IMR-90 (cell line): ENCODE measurements at regions not wholly inside any gene's neighbourhood (a gene's known extent, or its start where the extent isn't known, plus 50 kb on each side); places are given as distances from the start of the nearest gene placed in this dataset.

Experiments
- ATAC-seq: fragments of 200-7000 bp; cut with Tn5 transposase; 2 replicates; pipeline ENCODE4 v1.9.1; 2020; ENCODE audit warnings: low read depth, mild to moderate bottlenecking, moderate library complexity
- BruUV-seq: library from RNA; stranded (reverse); fragments of 400-500 nt; replicated peaks from 2 replicates; lab custom pipeline; 2021; lab: Mats Ljungman, UMichigan
- CTCF ChIA-PET: fragments of 300-600 bp; formaldehyde crosslinking; extraction: SDS; loops from one replicate; lab custom pipeline; 2021; ENCODE audit warnings: antibody characterized with exemption; lab: Yijun Ruan, JAX
- POLR2A ChIA-PET: fragments of 300-600 bp; sonication (Branson Sonifier 250); formaldehyde crosslinking; loops from one replicate; lab custom pipeline; 2022; ENCODE audit warnings: antibody characterized with exemption; ENCODE audit not compliant: unreplicated experiment; lab: Charles Lee
- DNase-seq: peaks from one replicate; pipeline ENCODE4 v3.0.0; 2013
- H2AFZ ChIP-seq: replicated peaks from 2 replicates; pipeline ENCODE3; 2013; ENCODE audit warnings: low read length, mild to moderate bottlenecking; ENCODE audit not compliant: poor library complexity
- H2AK5ac ChIP-seq: 2 replicates; pipeline ENCODE4 v1.6.1; 2013; ENCODE audit warnings: low read depth, low read length, inconsistent platforms
- H2AK9ac ChIP-seq: replicated peaks from 2 replicates; pipeline ENCODE3; 2013; ENCODE audit warnings: mild to moderate bottlenecking, low read depth, low read length, moderate library complexity; ENCODE audit not compliant: poor library complexity
- H2BK120ac ChIP-seq: 2 replicates; pipeline ENCODE4 v1.6.1; 2013; ENCODE audit warnings: low read depth, low read length, inconsistent platforms
- H2BK15ac ChIP-seq: 3 replicates; pipeline ENCODE4 v1.6.1; 2013; ENCODE audit warnings: low read depth, low read length, inconsistent platforms
- H2BK20ac ChIP-seq: 2 replicates; pipeline ENCODE4 v1.6.1; 2013; ENCODE audit warnings: low read depth, mild to moderate bottlenecking, inconsistent platforms, low read length, moderate library complexity
- H2BK5ac ChIP-seq: 2 replicates; pipeline ENCODE4 v1.6.1; 2013; ENCODE audit warnings: mild to moderate bottlenecking, low read depth, low read length, inconsistent platforms; ENCODE audit not compliant: poor library complexity, severe bottlenecking
- H3K14ac ChIP-seq: replicated peaks from 2 replicates; pipeline ENCODE4 v1.6.1; 2013; ENCODE audit warnings: low read depth, low read length, inconsistent platforms
- H3K18ac ChIP-seq: 2 replicates; pipeline ENCODE4 v1.6.1; 2013; ENCODE audit warnings: low read depth, low read length, control low read depth
- H3K23ac ChIP-seq: 2 replicates; pipeline ENCODE4 v1.6.1; 2013; ENCODE audit warnings: low read depth, low read length, inconsistent platforms
- H3K27ac ChIP-seq: 2 replicates; pipeline ENCODE4 v1.5.1; 2013; ENCODE audit warnings: mild to moderate bottlenecking, control low read depth, low read length; ENCODE audit not compliant: insufficient read depth
- H3K27me3 ChIP-seq: 2 replicates; pipeline ENCODE4 v1.6.1; 2013; ENCODE audit warnings: low read length; ENCODE audit not compliant: control insufficient read depth, insufficient read depth
- H3K36me3 ChIP-seq: 2 replicates; pipeline ENCODE4 v1.6.1; 2013; ENCODE audit warnings: low read length, mixed read lengths; ENCODE audit not compliant: control insufficient read depth, insufficient read depth
- H3K4ac ChIP-seq: 2 replicates; pipeline ENCODE4 v1.6.1; 2013; ENCODE audit warnings: low read depth, low read length, inconsistent platforms
- H3K4me1 ChIP-seq: 2 replicates; pipeline ENCODE4 v1.6.1; 2013; ENCODE audit warnings: low read length, mixed read lengths; ENCODE audit not compliant: control insufficient read depth, insufficient read depth
- H3K4me2 ChIP-seq: 2 replicates; pipeline ENCODE4 v1.6.1; 2013; ENCODE audit warnings: low read depth, mild to moderate bottlenecking, control low read depth, low read length, moderate library complexity
- H3K4me3 ChIP-seq: 2 replicates; pipeline ENCODE4 v1.5.1; 2013; ENCODE audit warnings: low read depth, mild to moderate bottlenecking, control low read depth, low read length, moderate library complexity; ENCODE audit not compliant: insufficient read depth
- H3K56ac ChIP-seq: 2 replicates; pipeline ENCODE4 v1.6.1; 2013; ENCODE audit warnings: low read length, inconsistent platforms; ENCODE audit not compliant: insufficient read depth; ENCODE audit errors: extremely low read depth
- H3K79me1 ChIP-seq, 2 experiments: 2 replicates each; pipeline ENCODE4 v1.6.1; 2013; ENCODE audit warnings: low read length in 2 of 2, inconsistent platforms in 1 of 2, low read depth in 1 of 2
- H3K9ac ChIP-seq: 2 replicates; pipeline ENCODE4 v1.6.1; 2013; ENCODE audit warnings: low read depth, low read length, control low read depth
- H3K9me1 ChIP-seq: 2 replicates; pipeline ENCODE4 v1.6.1; 2013; ENCODE audit warnings: low read length, inconsistent platforms; ENCODE audit not compliant: insufficient read depth
- H3K9me3 ChIP-seq: 2 replicates; pipeline ENCODE4 v1.6.1; 2013; ENCODE audit warnings: low read length; ENCODE audit not compliant: control insufficient read depth, insufficient read depth
- H4K20me1 ChIP-seq: 2 replicates; pipeline ENCODE4 v1.6.1; 2013; ENCODE audit warnings: low read length, inconsistent platforms; ENCODE audit not compliant: insufficient read depth
- H4K5ac ChIP-seq: 2 replicates; pipeline ENCODE4 v1.6.1; 2013; ENCODE audit warnings: mild to moderate bottlenecking, low read depth, low read length, control low read depth
- H4K8ac ChIP-seq, 2 experiments: 2 replicates each; pipeline ENCODE4 v1.6.1; 2013; ENCODE audit warnings: low read depth in 2 of 2, low read length in 2 of 2, control low read depth in 1 of 2, inconsistent platforms in 1 of 2
- H4K91ac ChIP-seq: 2 replicates; pipeline ENCODE4 v1.6.1; 2013; ENCODE audit warnings: low read depth, low read length, inconsistent platforms; ENCODE audit not compliant: insufficient read depth
- CEBPB ChIP-seq: IDR thresholded peaks from 2 replicates; pipeline ENCODE4 v1.6.1; 2012; ENCODE audit warnings: low read depth, low read length, improper control_type of control experiment
- MAFK ChIP-seq: IDR thresholded peaks from 2 replicates; pipeline ENCODE4 v1.6.1; 2012; ENCODE audit warnings: low read depth, low read length, improper control_type of control experiment
- NFE2L2 ChIP-seq: fragments of 150-350 bp; IDR thresholded peaks from 2 replicates; pipeline ENCODE4 v1.6.1; 2016; ENCODE audit warnings: low read depth, mild to moderate bottlenecking, low read length
- RCOR1 ChIP-seq: IDR thresholded peaks from 2 replicates; pipeline ENCODE4 v1.6.1; 2012; ENCODE audit warnings: mild to moderate bottlenecking, low read length, improper control_type of control experiment; ENCODE audit not compliant: insufficient replicate concordance
- RFX5 ChIP-seq: IDR thresholded peaks from 2 replicates; pipeline ENCODE4 v1.8.0; 2012; ENCODE audit warnings: low read depth, mild to moderate bottlenecking, low read length, moderate library complexity
- WGBS, 2 experiments: methylation state at CpG; one replicate each; pipeline versions ENCODE4 v1.1.5 to v1.1.7; 2013; ENCODE audit warnings: missing lambda C conversion rate in 2 of 2; ENCODE audit not compliant: insufficient read length in 1 of 2; ENCODE audit errors: extremely low coverage in 2 of 2; 5-methylcytosine and 5-hydroxymethylcytosine counted together
- dilution Hi-C: fragments of 300-500 bp; cut with HindIII; formaldehyde crosslinking; loops from one replicate; pipeline ENCODE4 v1.14.3; 2018; ENCODE audit warnings: low sequenced_read_pairs; ENCODE audit not compliant: unreplicated experiment
- in situ Hi-C: fragments of 300-500 bp; cut with MboI; formaldehyde crosslinking; loops from 3 replicates; pipeline ENCODE4 v1.14.3; 2019; ENCODE audit warnings: low sequenced_read_pairs, inconsistent platforms, mixed read lengths
- intact Hi-C: fragments of 100-400 bp; cut with micrococcal nuclease; formaldehyde crosslinking; loops from 2 replicates; pipeline ENCODE4 v1.10.0; 2022

- no peak overlapping the region for H3K18ac ChIP-seq
- no peak overlapping the region for H2BK15ac ChIP-seq
- ATAC-seq (no peak), DNase-seq (no peak)
- no peak for TF ChIP-seq RCOR1
- TF ChIP-seq MAFK = no peak
- TF ChIP-seq RFX5 = no peak
- TF ChIP-seq NFE2L2 = no peak
- TF ChIP-seq CEBPB = peak; percentile 82
- intact Hi-C loops (no loop called here), in situ Hi-C loops (no loop called here), dilution Hi-C loops (no loop called here)
- no peaks in the 10 kb centered on the region for H3K79me1 ChIP-seq
- no peak overlapping the region for H2BK120ac ChIP-seq
- no peak overlapping the region for H3K4ac ChIP-seq
- no peak overlapping the region for H3K9ac ChIP-seq
- H4K8ac ChIP-seq = no peak overlapping the region
- no peaks in the 10 kb centered on the region for H3K9me1 ChIP-seq
- H4K91ac ChIP-seq = no peak overlapping the region
- H3K9me3 ChIP-seq = no peaks in the 10 kb centered on the region
- no peak overlapping the region for H3K4me2 ChIP-seq
- H3K4me1 ChIP-seq = no peaks in the 10 kb centered on the region
- no peak overlapping the region for H2BK5ac ChIP-seq
- H3K36me3 ChIP-seq = no peaks in the 10 kb centered on the region
- no CpG with 5 or more reads among the region's 5 CpGs for WGBS, 2 experiments
- no peak overlapping the region for H3K27ac ChIP-seq
- no peaks in the 10 kb centered on the region for H3K27me3 ChIP-seq
- CTCF ChIA-PET = interaction anchor here (0.6 kb wide), 1 partner anchor 724 kb away, joined by 4 read pairs; no protein-coding TSS in a partner anchor
- no peak overlapping the region for H3K56ac ChIP-seq
- no peak overlapping the region for H2AFZ ChIP-seq
- no TSS peak for BruUV-seq
- H4K20me1 ChIP-seq = no peaks in the 10 kb centered on the region
- POLR2A ChIA-PET = no interaction called here
- no peak overlapping the region for H2AK9ac ChIP-seq
- H3K23ac ChIP-seq = no peak overlapping the region
- no peak overlapping the region for H2BK20ac ChIP-seq
- no peak overlapping the region for H4K5ac ChIP-seq
- no peak overlapping the region for H2AK5ac ChIP-seq
- H3K14ac ChIP-seq = no peak overlapping the region
- no peak overlapping the region for H3K4me3 ChIP-seq
Observed at GRCh38 chr6:102717737-102718456, 1324.4 kb downstream of the GRIK2 start.
